ENCODE measurements at regions not wholly inside any gene's neighbourhood (a gene's known extent, or its start where the extent isn't known, plus 50 kb on each side); places are given as distances from the start of the nearest gene placed in this dataset.

DNA sequence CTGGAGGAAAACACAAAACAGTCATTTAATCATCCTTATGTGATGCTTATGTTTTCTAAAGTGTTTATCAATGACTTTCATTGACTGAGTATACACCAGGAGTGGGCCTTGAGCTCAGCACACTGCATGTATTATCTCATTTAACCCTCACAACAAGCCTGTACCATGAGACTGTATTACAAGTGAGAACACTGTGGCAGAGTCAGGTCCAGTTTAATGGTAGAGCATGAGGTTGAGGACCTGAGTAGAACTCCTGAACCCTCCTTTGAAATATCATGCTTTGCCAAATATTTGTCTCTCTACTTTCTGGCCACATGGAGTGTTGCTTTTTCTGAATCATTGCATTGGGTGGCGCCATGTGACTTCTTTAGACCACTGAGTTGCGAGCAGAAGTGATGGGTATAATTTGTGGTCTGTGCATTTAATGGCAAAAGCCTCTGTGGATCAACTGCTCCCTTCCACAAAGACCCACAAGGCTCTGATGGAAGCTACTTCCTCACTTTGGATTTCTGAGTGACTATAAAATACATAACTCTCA, 65.0 kb upstream of the SIRPG start:
- TF ChIP-seq POLR2AphosphoS5 (IDR thresholded peaks at IDR 0.05; ENCODE audit: insufficient read depth, low read depth, low read length) (no peak), GATA2 (IDR thresholded peaks at IDR 0.05; ENCODE audit: insufficient read depth, insufficient read length, low read depth, low read length) (no peak), POLR2A (IDR thresholded peaks at IDR 0.05; ENCODE audit: low read depth, low read length) (no peak)
- TF ChIP-seq, protein P1, sequence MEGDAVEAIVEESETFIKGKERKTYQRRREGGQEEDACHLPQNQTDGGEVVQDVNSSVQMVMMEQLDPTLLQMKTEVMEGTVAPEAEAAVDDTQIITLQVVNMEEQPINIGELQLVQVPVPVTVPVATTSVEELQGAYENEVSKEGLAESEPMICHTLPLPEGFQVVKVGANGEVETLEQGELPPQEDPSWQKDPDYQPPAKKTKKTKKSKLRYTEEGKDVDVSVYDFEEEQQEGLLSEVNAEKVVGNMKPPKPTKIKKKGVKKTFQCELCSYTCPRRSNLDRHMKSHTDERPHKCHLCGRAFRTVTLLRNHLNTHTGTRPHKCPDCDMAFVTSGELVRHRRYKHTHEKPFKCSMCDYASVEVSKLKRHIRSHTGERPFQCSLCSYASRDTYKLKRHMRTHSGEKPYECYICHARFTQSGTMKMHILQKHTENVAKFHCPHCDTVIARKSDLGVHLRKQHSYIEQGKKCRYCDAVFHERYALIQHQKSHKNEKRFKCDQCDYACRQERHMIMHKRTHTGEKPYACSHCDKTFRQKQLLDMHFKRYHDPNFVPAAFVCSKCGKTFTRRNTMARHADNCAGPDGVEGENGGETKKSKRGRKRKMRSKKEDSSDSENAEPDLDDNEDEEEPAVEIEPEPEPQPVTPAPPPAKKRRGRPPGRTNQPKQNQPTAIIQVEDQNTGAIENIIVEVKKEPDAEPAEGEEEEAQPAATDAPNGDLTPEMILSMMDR (IDR thresholded peaks at IDR 0.05; ENCODE audit: extremely low read depth in 1 of 2, insufficient read depth in 1 of 2, low read depth in 1 of 2, low read length in 2 of 2): no peak

Data from endothelial cell of umbilical vein (primary cell).